ENCODE measurements at regions not wholly inside any gene's neighbourhood (a gene's known extent, or its start where the extent isn't known, plus 50 kb on each side); places are given as distances from the start of the nearest gene placed in this dataset.

DNA sequence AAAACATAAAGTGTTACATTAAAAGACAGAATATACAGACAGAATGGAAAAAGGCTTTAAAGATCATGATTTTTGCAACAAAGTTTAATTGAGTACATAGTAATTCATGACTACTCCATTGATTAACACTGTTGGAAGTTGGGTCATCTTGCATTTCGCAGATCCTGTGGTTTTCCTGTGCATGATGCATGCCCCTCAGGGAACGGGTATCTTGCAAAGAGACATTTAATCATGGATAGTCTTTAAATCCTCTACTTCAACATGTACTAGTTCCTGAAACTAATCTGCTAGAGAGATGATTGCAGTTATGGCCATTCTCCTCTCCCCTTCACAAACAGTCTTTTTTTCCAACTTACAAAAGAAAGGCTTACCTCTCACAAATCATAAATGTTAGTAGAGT lies 155.6 kb upstream of the DSEL start:
- Histone ChIP-seq H3K4me1 (replicated peaks; ENCODE audit: insufficient read depth) (no peaks in the 10 kb centered on the region), H3K36me3 (ENCODE audit: low read depth) (no peaks in the 10 kb centered on the region), H3K9me3 (ENCODE audit: insufficient read depth, low read depth) (no peaks in the 10 kb centered on the region), H2AFZ (no peak overlapping the region), H3K4me2 (no peak overlapping the region), H3K4me3 (no peak overlapping the region), H4K20me1 (ENCODE audit: insufficient read depth) (no peaks in the 10 kb centered on the region), H3K9me2 (ENCODE audit: insufficient read depth) (no peaks in the 10 kb centered on the region), H3K27ac (no peak overlapping the region), H3K79me2 (ENCODE audit: low read depth) (no peaks in the 10 kb centered on the region), H3F3A (ENCODE audit: insufficient read depth, low read depth) (no peaks in the 10 kb centered on the region), H3K27me3 (ENCODE audit: insufficient read depth, low read depth) (no peaks in the 10 kb centered on the region)
- no TSS peak for BruUV-seq (replicated peaks)
- intact Hi-C loops (cut with micrococcal nuclease; ENCODE audit: unreplicated experiment), result no loop called here
- TF ChIP-seq, protein P1, sequence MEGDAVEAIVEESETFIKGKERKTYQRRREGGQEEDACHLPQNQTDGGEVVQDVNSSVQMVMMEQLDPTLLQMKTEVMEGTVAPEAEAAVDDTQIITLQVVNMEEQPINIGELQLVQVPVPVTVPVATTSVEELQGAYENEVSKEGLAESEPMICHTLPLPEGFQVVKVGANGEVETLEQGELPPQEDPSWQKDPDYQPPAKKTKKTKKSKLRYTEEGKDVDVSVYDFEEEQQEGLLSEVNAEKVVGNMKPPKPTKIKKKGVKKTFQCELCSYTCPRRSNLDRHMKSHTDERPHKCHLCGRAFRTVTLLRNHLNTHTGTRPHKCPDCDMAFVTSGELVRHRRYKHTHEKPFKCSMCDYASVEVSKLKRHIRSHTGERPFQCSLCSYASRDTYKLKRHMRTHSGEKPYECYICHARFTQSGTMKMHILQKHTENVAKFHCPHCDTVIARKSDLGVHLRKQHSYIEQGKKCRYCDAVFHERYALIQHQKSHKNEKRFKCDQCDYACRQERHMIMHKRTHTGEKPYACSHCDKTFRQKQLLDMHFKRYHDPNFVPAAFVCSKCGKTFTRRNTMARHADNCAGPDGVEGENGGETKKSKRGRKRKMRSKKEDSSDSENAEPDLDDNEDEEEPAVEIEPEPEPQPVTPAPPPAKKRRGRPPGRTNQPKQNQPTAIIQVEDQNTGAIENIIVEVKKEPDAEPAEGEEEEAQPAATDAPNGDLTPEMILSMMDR (conservative IDR thresholded peaks at IDR 0.05), result no peak
- TF ChIP-seq EZH2 (IDR thresholded peaks at IDR 0.05; ENCODE audit: low read depth), result no peak
- DNase-seq, result no peak
- ChIA-PET POLR2A (ENCODE audit: unreplicated experiment) (no interaction called here), CTCF (no interaction called here)

DNA sequence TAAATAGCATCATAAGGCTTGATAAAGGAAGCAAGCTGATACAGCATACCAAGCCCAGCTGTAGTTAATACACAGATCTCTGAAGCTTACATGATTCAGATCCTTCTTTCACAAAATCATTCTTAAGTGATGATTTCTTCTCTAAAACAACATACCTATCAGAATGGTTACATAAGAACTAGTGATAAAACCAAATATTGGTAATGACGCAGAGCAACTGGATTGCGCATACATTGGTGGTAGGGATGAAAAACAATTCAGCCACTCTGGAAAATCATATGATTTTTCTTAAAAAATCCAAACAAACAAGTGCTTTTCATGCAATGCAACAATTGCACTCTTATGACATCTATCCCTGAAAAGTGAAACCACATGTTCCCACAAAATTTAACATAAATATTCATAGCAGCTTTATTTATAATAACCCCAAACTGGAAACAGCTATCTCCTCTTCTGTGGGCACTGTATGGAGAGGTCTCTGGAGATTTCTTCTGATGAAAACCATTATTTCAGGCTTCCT lies 153.6 kb upstream of the DSEL start:
- no peak overlapping the region for H3K4me2 ChIP-seq
- H3K36me3 ChIP-seq (ENCODE audit: low read depth), result no peaks in the 10 kb centered on the region
- H3K9me3 ChIP-seq (ENCODE audit: insufficient read depth, low read depth), result no peaks in the 10 kb centered on the region
- ChIA-PET CTCF (no interaction called here), POLR2A (ENCODE audit: unreplicated experiment) (no interaction called here)
- intact Hi-C loops (cut with micrococcal nuclease; ENCODE audit: unreplicated experiment), result no loop called here
- DNase-seq, result no peak
- TF ChIP-seq EZH2 (IDR thresholded peaks at IDR 0.05; ENCODE audit: low read depth), result no peak
- TF ChIP-seq, protein P1 (conservative IDR thresholded peaks at IDR 0.05), result no peak
- H3K27ac ChIP-seq, result no peak overlapping the region
- H3K79me2 ChIP-seq (ENCODE audit: low read depth), result no peaks in the 10 kb centered on the region
- BruUV-seq (replicated peaks), result no TSS peak
- no peaks in the 10 kb centered on the region for H3K4me1 ChIP-seq (replicated peaks; ENCODE audit: insufficient read depth)
- no peaks in the 10 kb centered on the region for H3K9me2 ChIP-seq (ENCODE audit: insufficient read depth)
- H3F3A ChIP-seq (ENCODE audit: insufficient read depth, low read depth), result no peaks in the 10 kb centered on the region
- H3K4me3 ChIP-seq, result no peak overlapping the region
- H4K20me1 ChIP-seq (ENCODE audit: insufficient read depth), result no peaks in the 10 kb centered on the region
- no peak overlapping the region for H2AFZ ChIP-seq
- H3K27me3 ChIP-seq (ENCODE audit: insufficient read depth, low read depth), result no peaks in the 10 kb centered on the region

DNA sequence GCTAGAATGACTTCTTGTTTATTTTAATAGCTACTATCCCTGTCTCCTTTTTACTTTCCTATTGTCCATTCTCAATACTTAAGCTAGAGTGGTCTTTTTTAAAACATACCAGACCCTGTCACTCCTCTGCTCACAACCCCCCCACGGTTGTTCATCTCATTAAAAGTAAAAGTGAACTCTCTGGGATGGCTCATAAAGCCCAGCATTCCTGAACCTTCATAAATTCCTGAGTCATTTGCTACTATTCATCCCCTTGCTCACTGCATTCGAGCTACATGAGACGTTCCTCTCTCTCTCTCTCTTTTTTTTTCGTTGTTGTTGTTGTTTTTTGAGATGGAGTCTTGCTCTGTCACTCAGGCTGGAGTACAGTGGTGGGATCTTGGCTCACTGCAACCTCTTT lies 148.7 kb upstream of the DSEL start:
- Histone ChIP-seq H3K27me3 (ENCODE audit: insufficient read depth, low read depth) (no peaks in the 10 kb centered on the region), H4K20me1 (ENCODE audit: insufficient read depth) (no peaks in the 10 kb centered on the region), H3K79me2 (ENCODE audit: low read depth) (no peaks in the 10 kb centered on the region), H3K27ac (no peak overlapping the region), H3K9me3 (ENCODE audit: insufficient read depth, low read depth) (no peaks in the 10 kb centered on the region), H3K36me3 (ENCODE audit: low read depth) (no peaks in the 10 kb centered on the region), H2AFZ (no peak overlapping the region; the same call in 1 of the 2 replicates), H3K4me1 (replicated peaks; ENCODE audit: insufficient read depth) (no peaks in the 10 kb centered on the region), H3K4me2 (no peak overlapping the region), H3K4me3 (no peak overlapping the region), H3K9me2 (ENCODE audit: insufficient read depth) (no peaks in the 10 kb centered on the region), H3F3A (ENCODE audit: insufficient read depth, low read depth) (no peaks in the 10 kb centered on the region)
- POLR2A ChIA-PET (ENCODE audit: unreplicated experiment), result no interaction called here
- TF ChIP-seq EZH2 (IDR thresholded peaks at IDR 0.05; ENCODE audit: low read depth), result no peak
- TF ChIP-seq, protein P1 (conservative IDR thresholded peaks at IDR 0.05), result no peak
- CTCF ChIA-PET, result no interaction called here
- intact Hi-C loops (cut with micrococcal nuclease; ENCODE audit: unreplicated experiment), result no loop called here
- DNase-seq, result no peak
- BruUV-seq (replicated peaks), result no TSS peak
